OCI-LY1 (cell line): ENCODE measurements at regions not wholly inside any gene's neighbourhood (a gene's known extent, or its start where the extent isn't known, plus 50 kb on each side); places are given as distances from the start of the nearest gene placed in this dataset.

Experiments used
- CTCF ChIP-seq: fragments of 200-600 bp; sonication (generic), shearing (Covaris generic); IDR thresholded peaks from 2 replicates; pipeline ENCODE4 v1.5.1; 2017; ENCODE audit warnings: mild to moderate bottlenecking, antibody characterized with exemption, low read length, moderate library complexity, mixed read lengths
- EZH2 ChIP-seq: fragments of 200-600 bp; sonication (generic), shearing (Covaris generic); IDR thresholded peaks from 2 replicates; pipeline ENCODE4 v1.8.0; 2017; ENCODE audit warnings: borderline replicate concordance, mixed run types, mild to moderate bottlenecking, antibody characterized with exemption, low read length, moderate library complexity, mixed read lengths

DNA sequence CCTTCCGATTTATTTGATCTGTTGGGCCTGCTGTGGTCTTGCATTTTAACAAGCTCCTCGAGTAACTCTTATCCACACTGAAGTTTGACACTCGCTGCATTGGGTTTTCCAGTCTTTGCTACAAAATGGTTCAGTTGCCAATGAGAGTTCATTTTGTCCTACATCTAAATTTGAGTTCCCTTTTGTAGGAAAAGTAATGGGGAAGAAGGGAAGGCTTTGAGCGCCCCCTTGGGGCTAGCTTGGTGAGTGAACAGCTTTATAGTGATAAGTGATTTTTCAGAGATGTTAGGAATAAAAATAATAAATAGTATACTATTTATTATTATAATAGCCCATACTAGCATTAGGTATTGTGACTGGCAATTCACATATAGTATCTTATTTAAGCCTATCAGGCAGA is 89.9 kb upstream of the GNAQ start:
- TF ChIP-seq CTCF (peak; percentile 63), EZH2 (no peak)
